Loucy (cell line): ENCODE measurements at regions not wholly inside any gene's neighbourhood (a gene's known extent, or its start where the extent isn't known, plus 50 kb on each side); places are given as distances from the start of the nearest gene placed in this dataset.

ENCODE experiments used
- H2AFZ ChIP-seq: fragments of 200-600 bp; sonication (generic); 2 replicates; pipeline ENCODE4 v1.6.0; 2016; ENCODE audit warnings: antibody characterized with exemption, mild to moderate bottlenecking, low read length, moderate library complexity
- H3F3A ChIP-seq: fragments of 200-600 bp; 2 replicates; pipeline ENCODE4 v1.6.0; 2016; ENCODE audit warnings: antibody characterized with exemption, low read depth, mild to moderate bottlenecking
- H3K27me3 ChIP-seq: fragments of 200-600 bp; sonication (generic); 2 replicates; pipeline ENCODE4 v1.6.1; 2014; ENCODE audit warnings: low read length, mild to moderate bottlenecking; ENCODE audit not compliant: insufficient read depth, poor library complexity, severe bottlenecking
- H3K36me3 ChIP-seq: fragments of 200-600 bp; sonication (generic); 2 replicates; pipeline ENCODE4 v1.6.1; 2016; ENCODE audit warnings: low read length; ENCODE audit not compliant: insufficient read depth
- H3K4me1 ChIP-seq: fragments of 200-600 bp; sonication (generic); 2 replicates; pipeline ENCODE4 v1.5.1; 2014; ENCODE audit warnings: low read length, mild to moderate bottlenecking; ENCODE audit not compliant: insufficient read depth, poor library complexity, severe bottlenecking
- H3K4me2 ChIP-seq: fragments of 200-600 bp; sonication (generic); 2 replicates; pipeline ENCODE4 v1.6.0; 2014; ENCODE audit warnings: antibody characterized with exemption, low read length, low read depth, mild to moderate bottlenecking; ENCODE audit not compliant: poor library complexity, severe bottlenecking
- H3K4me3 ChIP-seq: fragments of 200-600 bp; sonication (generic); 2 replicates; pipeline ENCODE4 v1.5.1; 2014; ENCODE audit warnings: low read length, mild to moderate bottlenecking, mixed read lengths; ENCODE audit not compliant: poor library complexity, severe bottlenecking
- H3K79me2 ChIP-seq: fragments of 200-600 bp; sonication (generic); 2 replicates; pipeline ENCODE4 v1.6.1; 2014; ENCODE audit warnings: low read length; ENCODE audit not compliant: insufficient read depth
- H3K9ac ChIP-seq: fragments of 200-600 bp; sonication (generic); 2 replicates; pipeline ENCODE4 v1.6.0; 2014; ENCODE audit warnings: mild to moderate bottlenecking, low read depth, low read length, moderate library complexity; ENCODE audit not compliant: poor library complexity, severe bottlenecking
- H3K9me2 ChIP-seq: fragments of 200-600 bp; sonication (generic); replicated peaks from 2 replicates; pipeline ENCODE4 v1.6.1; 2016; ENCODE audit warnings: low read depth, low read length, mixed read lengths
- H3K9me3 ChIP-seq: fragments of 200-600 bp; sonication (generic); 2 replicates; pipeline ENCODE4 v1.6.1; 2014; ENCODE audit warnings: mild to moderate bottlenecking, antibody characterized with exemption, low read length, low read depth; ENCODE audit not compliant: insufficient read depth
- H4K20me1 ChIP-seq: fragments of 200-600 bp; sonication (generic); 2 replicates; pipeline ENCODE4 v1.6.0; 2014; ENCODE audit warnings: antibody characterized with exemption, low read length, mild to moderate bottlenecking; ENCODE audit not compliant: insufficient read depth, poor library complexity, severe bottlenecking
- CTCF ChIP-seq: fragments of 200-600 bp; sonication (generic); conservative IDR thresholded peaks from 2 replicates; pipeline ENCODE4 v1.5.1; 2014; ENCODE audit warnings: mild to moderate bottlenecking, antibody characterized with exemption, low read length
- EZH2phosphoT487 ChIP-seq: fragments of 200-600 bp; IDR thresholded peaks from 2 replicates; pipeline ENCODE4 v1.6.1; 2018; ENCODE audit warnings: antibody characterized with exemption, mild to moderate bottlenecking, moderate library complexity, borderline replicate concordance

GRCh38 chr1:185578293-185578692, 155.9 kb upstream of the HMCN1 start:
- no peak overlapping the region for H2AFZ ChIP-seq
- no peaks in the 10 kb centered on the region for H3F3A ChIP-seq
- no peak overlapping the region for H3K9ac ChIP-seq
- H3K9me3 ChIP-seq, result peaks cover 26% of the 10 kb centered on the region; the same call in 1 of the 2 replicates
- peaks cover 7% of the 10 kb centered on the region for H3K4me1 ChIP-seq
- no peak overlapping the region for H3K4me3 ChIP-seq
- H3K36me3 ChIP-seq, result no peaks in the 10 kb centered on the region
- no peaks in the 10 kb centered on the region for H3K79me2 ChIP-seq
- H3K27me3 ChIP-seq, result no peaks in the 10 kb centered on the region
- H4K20me1 ChIP-seq, result no peaks in the 10 kb centered on the region
- H3K4me2 ChIP-seq, result no peak overlapping the region
- H3K9me2 ChIP-seq, result no peaks in the 10 kb centered on the region
- TF ChIP-seq EZH2phosphoT487, result no peak

GRCh38 chr1:185574139-185574875, 159.9 kb upstream of the HMCN1 start:
- Histone ChIP-seq H2AFZ (no peak overlapping the region), H3K27me3 (no peaks in the 10 kb centered on the region), H4K20me1 (no peaks in the 10 kb centered on the region), H3K9me3 (peaks cover 11% of the 10 kb centered on the region; the same call in 1 of the 2 replicates), H3K36me3 (no peaks in the 10 kb centered on the region), H3K4me3 (no peak overlapping the region), H3K9ac (no peak overlapping the region), H3K4me1 (peaks cover 28% of the 10 kb centered on the region), H3K9me2 (no peaks in the 10 kb centered on the region), H3K4me2 (no peak overlapping the region), H3K79me2 (no peaks in the 10 kb centered on the region), H3F3A (no peaks in the 10 kb centered on the region)
- TF ChIP-seq CTCF, result no peak
- TF ChIP-seq EZH2phosphoT487, result no peak

- Histone ChIP-seq H3K9ac (no peak overlapping the region), H3K36me3 (no peaks in the 10 kb centered on the region), H3K79me2 (no peaks in the 10 kb centered on the region), H3K9me3 (peaks cover 6% of the 10 kb centered on the region; the same call in 1 of the 2 replicates), H3K9me2 (no peaks in the 10 kb centered on the region), H2AFZ (no peak overlapping the region), H3K4me2 (no peak overlapping the region), H3K4me3 (no peak overlapping the region), H3F3A (no peaks in the 10 kb centered on the region), H4K20me1 (no peaks in the 10 kb centered on the region), H3K27me3 (no peaks in the 10 kb centered on the region), H3K4me1 (peaks cover 34% of the 10 kb centered on the region)
- TF ChIP-seq CTCF (no peak), EZH2phosphoT487 (no peak)
Measured at GRCh38 chr1:185573677-185574076, 160.5 kb upstream of the HMCN1 start.

GRCh38 chr1:185573162-185573561, 161.0 kb upstream of the HMCN1 start:
- TF ChIP-seq EZH2phosphoT487 (no peak), CTCF (no peak)
- no peak overlapping the region for H3K4me2 ChIP-seq

More at GRCh38 chr1:185573162-185573561, 161.0 kb upstream of the HMCN1 start:
- H4K20me1 ChIP-seq, result no peaks in the 10 kb centered on the region
- no peaks in the 10 kb centered on the region for H3K79me2 ChIP-seq
- no peaks in the 10 kb centered on the region for H3K9me2 ChIP-seq
- H3K9ac ChIP-seq, result no peak overlapping the region
- H3K27me3 ChIP-seq, result no peaks in the 10 kb centered on the region
- H3K9me3 ChIP-seq, result peaks cover under 1% of the 10 kb centered on the region; the same call in 1 of the 2 replicates
- H2AFZ ChIP-seq, result no peak overlapping the region
- H3F3A ChIP-seq, result no peaks in the 10 kb centered on the region
- peaks cover 39% of the 10 kb centered on the region for H3K4me1 ChIP-seq
- H3K36me3 ChIP-seq, result no peaks in the 10 kb centered on the region
- H3K4me3 ChIP-seq, result no peak overlapping the region
